K562 (cell line): ENCODE measurements at regions not wholly inside any gene's neighbourhood (a gene's known extent, or its start where the extent isn't known, plus 50 kb on each side); places are given as distances from the start of the nearest gene placed in this dataset.
"Not testable (repeated sequence)": the region's sequence is repeated elsewhere in the genome, so short reads cannot be mapped to it uniquely, and the experiment has no call there.

ENCODE experiments used
- ATAC-seq: fragments of 200-7000 bp; cut with Tn5 transposase; 3 replicates; pipeline ENCODE4 v1.9.1; 2020; ENCODE audit warnings: moderate library complexity
- BruUV-seq: library from RNA; stranded (reverse); fragments of 400-500 nt; replicated peaks from 2 replicates; lab custom pipeline; 2021; lab: Mats Ljungman, UMichigan
- CTCF ChIA-PET: fragments of 300-600 bp; formaldehyde crosslinking; extraction: SDS; loops from one replicate; lab custom pipeline; 2021; ENCODE audit warnings: low intra/inter-chr PET ratio; lab: Yijun Ruan, JAX
- POLR2A ChIA-PET: fragments of 300-600, 350-650 bp; sonication (Branson Sonifier 250); formaldehyde crosslinking; extraction: SDS; loops from one replicate; lab custom pipeline; 2021; ENCODE audit warnings: antibody characterized with exemption, inconsistent platforms; lab: Yijun Ruan, JAX
- DNase-seq, 4 experiments: peaks; one replicate each; pipeline versions ENCODE4 v3.0.0 to v3.0.0-alpha.2; 2011 to 2018; ENCODE audit warnings: low spot score in 3 of 4, mixed read lengths in 3 of 4; ENCODE audit errors: extremely low read depth in 1 of 4
- FAIRE-seq: peaks from 2 replicates; lab custom pipeline; 2011; peaks lifted over from hg19 to GRCh38; lab: Jason Lieb, UNC
- H2AFZ ChIP-seq: 2 replicates; pipeline ENCODE4 v1.6.0; 2011; ENCODE audit warnings: low read depth, low read length, control low read depth, inconsistent platforms
- H3K27ac ChIP-seq: fragments of 200-600 bp; 3 replicates; pipeline ENCODE4 v1.8.0; 2011; ENCODE audit warnings: low read depth, mild to moderate bottlenecking, control low read depth, inconsistent platforms, low read length, moderate library complexity, mixed read lengths; ENCODE audit errors: extremely low read depth
- H3K27me3 ChIP-seq, 2 experiments: fragments of 300-600 bp in 1 of 2; 2 replicates in 1 of 2; 3 replicates in 1 of 2; pipeline versions ENCODE4 v1.6.0 to v1.8.0; 2011; ENCODE audit warnings: inconsistent platforms in 2 of 2, low read length in 2 of 2, mild to moderate bottlenecking in 1 of 2, mixed read lengths in 1 of 2, moderate library complexity in 1 of 2; ENCODE audit not compliant: control insufficient read depth in 2 of 2, insufficient read depth in 2 of 2
- H3K36me3 ChIP-seq: fragments of 300-600 bp; 3 replicates; pipeline ENCODE4 v1.8.0; 2011; ENCODE audit warnings: mild to moderate bottlenecking, low read length, inconsistent platforms; ENCODE audit not compliant: control insufficient read depth, insufficient read depth
- H3K4me1 ChIP-seq, 2 experiments: fragments of 200-600 bp in 1 of 2; replicated peaks in 1 of 2; 2 replicates in 1 of 2; 3 replicates in 1 of 2; pipeline versions ENCODE4 v1.5.1 to v1.8.0; 2011; ENCODE audit warnings: inconsistent platforms in 2 of 2, low read length in 2 of 2, mild to moderate bottlenecking in 1 of 2, mixed read lengths in 1 of 2, moderate library complexity in 1 of 2; ENCODE audit not compliant: control insufficient read depth in 2 of 2, insufficient read depth in 2 of 2
- H3K4me2 ChIP-seq: 2 replicates; pipeline ENCODE4 v1.6.1; 2011; ENCODE audit warnings: low read length, control low read depth, inconsistent platforms, mixed read lengths; ENCODE audit not compliant: insufficient read depth
- H3K4me3 ChIP-seq: fragments of 200-600 bp; sonication (generic), shearing (Covaris generic); 2 replicates; pipeline ENCODE4 v1.5.1; 2016; ENCODE audit warnings: control low read depth, inconsistent platforms
- H3K79me2 ChIP-seq: fragments of 200-600 bp; 3 replicates; pipeline ENCODE4 v1.8.0; 2011; ENCODE audit warnings: low read length, inconsistent platforms; ENCODE audit not compliant: control insufficient read depth, insufficient read depth
- H3K9ac ChIP-seq, 2 experiments: 2 replicates each; pipeline versions ENCODE4 v1.6.0 to v1.6.1; 2011; ENCODE audit warnings: low read depth in 2 of 2, low read length in 2 of 2, control low read depth in 1 of 2, inconsistent platforms in 1 of 2, mild to moderate bottlenecking in 1 of 2, mixed read lengths in 1 of 2; ENCODE audit not compliant: insufficient read depth in 1 of 2
- H3K9me1 ChIP-seq: one replicate; pipeline ENCODE4 v1.6.0; 2011; ENCODE audit warnings: inconsistent platforms, mild to moderate bottlenecking, low read length, moderate library complexity; ENCODE audit not compliant: control insufficient read depth, insufficient read depth
- H3K9me3 ChIP-seq: replicated peaks from 2 replicates; pipeline ENCODE4 v1.5.1; 2011; ENCODE audit warnings: low read depth, low read length, inconsistent platforms; ENCODE audit not compliant: control insufficient read depth, insufficient read depth
- H4K20me1 ChIP-seq: replicated peaks from 2 replicates; pipeline ENCODE4 v1.6.1; 2011; ENCODE audit warnings: low read length, inconsistent platforms, mixed read lengths; ENCODE audit not compliant: control insufficient read depth, insufficient read depth
- BRCA1 ChIP-seq, 2 experiments: fragments of 450-650 bp in 1 of 2; sonication (generic) in 1 of 2; formaldehyde crosslinking in 1 of 2; IDR thresholded peaks; 2 replicates each; pipeline versions ENCODE4 v1.5.0 to v1.6.1; 2017 to 2020; ENCODE audit warnings: mild to moderate bottlenecking in 1 of 2, missing genetic modification reagents in 1 of 2
- BRF2 ChIP-seq: IDR thresholded peaks from 3 replicates; pipeline ENCODE4 v1.6.1; 2011; ENCODE audit warnings: borderline replicate concordance, mild to moderate bottlenecking; ENCODE audit not compliant: insufficient read length, insufficient read depth
- DEAF1 ChIP-seq: fragments of 450-650 bp; formaldehyde crosslinking; IDR thresholded peaks from 2 replicates; pipeline ENCODE4 v1.4.0; 2020; ENCODE audit warnings: mild to moderate bottlenecking, moderate library complexity
- FOXK1 ChIP-seq: sonication (generic); formaldehyde crosslinking; IDR thresholded peaks from 2 replicates; pipeline ENCODE4 v1.8.0; 2022; ENCODE audit warnings: missing genetic modification reagents, mild to moderate bottlenecking, borderline replicate concordance
- GATAD2B ChIP-seq: fragments of 450-650 bp; IDR thresholded peaks from 2 replicates; pipeline ENCODE4 v1.6.1; 2017; ENCODE audit warnings: mild to moderate bottlenecking, borderline replicate concordance
- HEY1 ChIP-seq: fragments of 250-450 bp; sonication (Bioruptor Pico); IDR thresholded peaks from 2 replicates; pipeline ENCODE4 v1.5.0; 2020; ENCODE audit warnings: mild to moderate bottlenecking, moderate library complexity, borderline replicate concordance
- NR2C1 ChIP-seq, 2 experiments: fragments of 450-650 bp; IDR thresholded peaks; 2 replicates each; pipeline ENCODE4 v1.6.1; 2017; ENCODE audit warnings: mild to moderate bottlenecking in 2 of 2, antibody characterized with exemption in 1 of 2, inconsistent platforms in 1 of 2, missing compliant biosample characterization in 1 of 2, missing genetic modification characterization in 1 of 2
- PTBP1 ChIP-seq: fragments of 200-400 bp; formaldehyde crosslinking; IDR thresholded peaks from 2 replicates; pipeline ENCODE4 v1.6.1; 2017; ENCODE audit warnings: low read depth, low read length
- PTRF ChIP-seq: fragments of 450-650 bp; IDR thresholded peaks from 2 replicates; pipeline ENCODE4 v1.6.1; 2016; ENCODE audit warnings: mild to moderate bottlenecking, missing genetic modification characterization, missing compliant biosample characterization
- ZNF174 ChIP-seq: fragments of 250-450 bp; sonication (Bioruptor Pico); IDR thresholded peaks from 2 replicates; pipeline ENCODE4 v1.4.0; 2020; ENCODE audit warnings: mild to moderate bottlenecking
- WGBS: fragments of 100-300 bp; shearing (Covaris generic); methylation state at CpG from one replicate; pipeline ENCODE4 v1.1.6; 2016; ENCODE audit warnings: low coverage, mixed read lengths; ENCODE audit not compliant: insufficient coverage; ENCODE audit errors: missing lambda C conversion rate; 5-methylcytosine and 5-hydroxymethylcytosine counted together
- in situ Hi-C: fragments of 300-500 bp; cut with MboI; formaldehyde crosslinking; loops from 4 replicates; pipeline ENCODE4 v1.15.0; 2018; ENCODE audit warnings: inconsistent platforms, mixed read lengths
- intact Hi-C: fragments of 100-400 bp; cut with micrococcal nuclease; formaldehyde crosslinking; loops from 2 replicates; pipeline ENCODE4 v1.14.2; 2022

GRCh38 chr7:79512261-79512660 is 58.8 kb upstream of the MAGI2 start:
- BruUV-seq = no TSS peak

GRCh38 chr7:79511056-79511455 is 57.6 kb upstream of the MAGI2 start:
- 0% methylated on average over 1 of the region's 1 CpG for WGBS
- H3K27me3 ChIP-seq, DNase-seq, H4K20me1 ChIP-seq, H3K9me1 ChIP-seq, H3K4me3 ChIP-seq, H3K27ac ChIP-seq, H3K4me1 ChIP-seq, H2AFZ ChIP-seq, H3K4me2 ChIP-seq, H3K9ac ChIP-seq, ATAC-seq, CTCF ChIA-PET, H3K79me2 ChIP-seq, intact Hi-C loops, H3K36me3 ChIP-seq, FAIRE-seq, H3K9me3 ChIP-seq, BruUV-seq, in situ Hi-C loops, POLR2A ChIA-PET: not testable (repeated sequence)

More at GRCh38 chr7:79512261-79512660, 58.8 kb upstream of the MAGI2 start:
- Histone ChIP-seq H3K36me3 (no peaks in the 10 kb centered on the region), H4K20me1 (no peaks in the 10 kb centered on the region), H3K4me3 (no peak overlapping the region), H3K9me3 (no peaks in the 10 kb centered on the region), H3K4me2 (no peak overlapping the region), H2AFZ (no peak overlapping the region), H3K79me2 (no peaks in the 10 kb centered on the region), H3K9ac (no peak overlapping the region), H3K27ac (no peak overlapping the region), H3K27me3 (no peaks in the 10 kb centered on the region), H3K9me1 (no peaks in the 10 kb centered on the region), H3K4me1 (no peaks in the 10 kb centered on the region)
- FAIRE-seq (no peak), ATAC-seq (no peak), DNase-seq (no peak)
- POLR2A ChIA-PET = no interaction called here
- CTCF ChIA-PET = no interaction called here
- in situ Hi-C loops (no loop called here), intact Hi-C loops (no loop called here)
- TF ChIP-seq HEY1 (CRISPR knock-in tag) (no peak), BRCA1 (IDR thresholded peaks at IDR 0.05) (no peak), BRCA1 (CRISPR knock-in tag; IDR thresholded peaks at IDR 0.05) (no peak), PTBP1 (no peak), GATAD2B (no peak), ZNF174 (no peak), BRF2 (no peak), PTRF (tag) (no peak), FOXK1 (no peak), DEAF1 (no peak), NR2C1 (IDR thresholded peaks at IDR 0.05) (no peak), NR2C1 (tag; IDR thresholded peaks at IDR 0.05) (no peak)
- 0% methylated on average over 3 of the region's 3 CpGs for WGBS
